ENCODE measurements at regions not wholly inside any gene's neighbourhood (a gene's known extent, or its start where the extent isn't known, plus 50 kb on each side); places are given as distances from the start of the nearest gene placed in this dataset.

DNA sequence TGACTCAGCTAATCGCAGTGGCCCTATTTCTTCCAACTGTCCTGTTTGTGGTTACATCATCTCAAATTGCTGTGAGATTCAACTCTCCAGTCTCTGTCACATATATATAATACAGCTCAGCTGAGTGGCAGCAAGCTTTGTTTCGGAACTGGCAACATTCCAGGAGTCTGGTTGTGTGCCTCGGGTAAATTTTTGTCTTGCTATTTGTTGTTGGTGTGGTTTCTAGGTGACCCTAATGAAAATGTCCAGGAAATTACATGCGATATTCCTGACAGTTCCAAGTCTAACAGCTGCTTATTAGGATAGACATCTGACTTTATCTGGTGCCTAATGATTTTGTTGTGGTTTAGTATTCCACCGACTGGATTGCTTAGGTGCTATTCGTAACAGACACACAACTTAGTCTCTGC is 581.8 kb downstream of the CD109 start:
- no peaks in the 10 kb centered on the region for H3K27me3 ChIP-seq
- no peaks in the 10 kb centered on the region for H3K36me3 ChIP-seq
- no peaks in the 10 kb centered on the region for H3K9me3 ChIP-seq
- no peak overlapping the region for H3K27ac ChIP-seq
- H3K4me1 ChIP-seq: no peaks in the 10 kb centered on the region
- TF ChIP-seq, protein P1, sequence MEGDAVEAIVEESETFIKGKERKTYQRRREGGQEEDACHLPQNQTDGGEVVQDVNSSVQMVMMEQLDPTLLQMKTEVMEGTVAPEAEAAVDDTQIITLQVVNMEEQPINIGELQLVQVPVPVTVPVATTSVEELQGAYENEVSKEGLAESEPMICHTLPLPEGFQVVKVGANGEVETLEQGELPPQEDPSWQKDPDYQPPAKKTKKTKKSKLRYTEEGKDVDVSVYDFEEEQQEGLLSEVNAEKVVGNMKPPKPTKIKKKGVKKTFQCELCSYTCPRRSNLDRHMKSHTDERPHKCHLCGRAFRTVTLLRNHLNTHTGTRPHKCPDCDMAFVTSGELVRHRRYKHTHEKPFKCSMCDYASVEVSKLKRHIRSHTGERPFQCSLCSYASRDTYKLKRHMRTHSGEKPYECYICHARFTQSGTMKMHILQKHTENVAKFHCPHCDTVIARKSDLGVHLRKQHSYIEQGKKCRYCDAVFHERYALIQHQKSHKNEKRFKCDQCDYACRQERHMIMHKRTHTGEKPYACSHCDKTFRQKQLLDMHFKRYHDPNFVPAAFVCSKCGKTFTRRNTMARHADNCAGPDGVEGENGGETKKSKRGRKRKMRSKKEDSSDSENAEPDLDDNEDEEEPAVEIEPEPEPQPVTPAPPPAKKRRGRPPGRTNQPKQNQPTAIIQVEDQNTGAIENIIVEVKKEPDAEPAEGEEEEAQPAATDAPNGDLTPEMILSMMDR (IDR thresholded peaks at IDR 0.05): no peak
- no peak for TF ChIP-seq POLR2A (IDR thresholded peaks at IDR 0.05)
- no peak overlapping the region for H3K4me3 ChIP-seq
- DNase-seq: no peak
- intact Hi-C loops (cut with DNase I; ENCODE audit: low total_unique reads): no loop called here

DNA sequence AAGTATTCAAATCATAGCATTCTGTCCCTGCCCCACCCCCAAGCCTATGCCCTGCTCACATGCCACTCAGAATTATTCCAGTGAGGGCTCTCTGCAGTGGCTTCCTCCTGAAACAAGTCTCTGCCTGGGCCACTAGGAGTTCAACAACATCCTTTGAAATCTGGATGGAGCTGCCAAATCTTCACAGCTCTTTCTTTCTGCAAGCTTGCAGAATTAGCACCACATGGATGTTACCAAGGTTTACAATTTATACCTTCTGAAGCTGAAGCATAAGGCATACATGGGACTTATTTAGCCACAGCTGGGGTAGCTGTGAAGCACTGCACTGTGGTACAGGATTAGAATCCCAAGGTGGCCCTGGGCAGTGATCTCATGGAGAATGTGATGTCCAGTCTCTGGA is 577.5 kb downstream of the CD109 start:
- Histone ChIP-seq H3K27ac (no peak overlapping the region), H3K9me3 (no peaks in the 10 kb centered on the region), H3K4me3 (no peak overlapping the region), H3K4me1 (no peaks in the 10 kb centered on the region), H3K27me3 (no peaks in the 10 kb centered on the region), H3K36me3 (no peaks in the 10 kb centered on the region)
- intact Hi-C loops (cut with DNase I; ENCODE audit: low total_unique reads): no loop called here
- no peak for DNase-seq
- no peak for TF ChIP-seq POLR2A (IDR thresholded peaks at IDR 0.05)
- TF ChIP-seq, protein P1 (IDR thresholded peaks at IDR 0.05): no peak

DNA sequence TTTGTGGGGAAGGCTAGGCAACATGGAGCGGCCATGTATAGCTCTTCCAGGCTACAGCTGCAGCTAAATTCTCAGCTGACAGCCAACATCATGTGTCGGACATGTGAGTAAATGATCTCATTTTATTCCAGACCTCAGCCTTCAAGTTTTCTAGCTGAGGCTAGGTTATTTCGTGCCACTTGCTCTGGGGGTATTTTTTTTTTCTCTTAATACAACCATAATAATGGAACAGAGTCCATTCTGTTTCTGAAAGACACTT is 573.5 kb downstream of the CD109 start:
- H3K36me3 ChIP-seq: no peaks in the 10 kb centered on the region
- no peaks in the 10 kb centered on the region for H3K9me3 ChIP-seq
- H3K4me3 ChIP-seq: no peak overlapping the region
- intact Hi-C loops (cut with DNase I; ENCODE audit: low total_unique reads): no loop called here
- DNase-seq: no peak
- H3K27me3 ChIP-seq: no peaks in the 10 kb centered on the region
- no peaks in the 10 kb centered on the region for H3K4me1 ChIP-seq
- no peak for TF ChIP-seq POLR2A (IDR thresholded peaks at IDR 0.05)
- TF ChIP-seq, protein P1 (IDR thresholded peaks at IDR 0.05): no peak
- H3K27ac ChIP-seq: no peak overlapping the region

DNA sequence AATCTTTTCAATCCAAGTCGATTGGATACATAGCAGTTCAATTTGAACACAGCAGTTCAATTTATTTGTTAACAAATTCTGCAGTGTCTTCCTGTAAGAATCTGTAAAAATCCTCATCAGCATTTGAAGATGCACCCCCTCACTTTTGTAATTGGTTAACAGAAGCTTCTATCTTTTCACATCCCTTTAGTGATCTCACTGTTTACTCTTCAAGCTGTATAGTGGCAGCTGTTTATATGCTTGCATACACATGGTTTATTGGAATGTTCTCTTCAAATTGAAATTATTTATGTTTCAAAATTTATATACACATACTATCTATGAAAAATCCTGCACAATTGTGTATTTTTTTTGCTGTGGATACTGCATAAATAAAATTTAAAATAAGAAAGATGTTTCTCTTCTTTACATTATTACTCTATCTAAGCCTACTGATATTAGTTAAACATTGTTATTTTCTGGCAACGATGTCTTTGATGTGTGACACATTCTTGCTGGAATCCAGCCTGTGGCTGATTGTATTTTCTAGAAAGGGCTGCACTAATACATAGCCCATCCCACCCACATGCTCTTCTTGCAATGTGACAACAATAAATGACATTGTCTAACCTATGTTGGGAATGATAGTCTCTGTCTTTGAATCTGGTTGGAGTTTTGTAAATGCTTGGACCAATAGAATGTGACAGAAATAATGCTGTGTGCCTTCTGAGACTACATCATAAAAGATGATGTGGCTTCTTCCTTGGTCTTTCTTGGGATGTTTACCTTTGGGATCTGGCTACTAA is 573.0 kb downstream of the CD109 start:
- Histone ChIP-seq H3K4me3 (no peak overlapping the region), H3K27ac (no peak overlapping the region), H3K4me1 (no peaks in the 10 kb centered on the region), H3K9me3 (no peaks in the 10 kb centered on the region), H3K36me3 (no peaks in the 10 kb centered on the region), H3K27me3 (no peaks in the 10 kb centered on the region)
- TF ChIP-seq POLR2A (IDR thresholded peaks at IDR 0.05): no peak
- TF ChIP-seq, protein P1 (IDR thresholded peaks at IDR 0.05): no peak
- intact Hi-C loops (cut with DNase I; ENCODE audit: low total_unique reads): no loop called here
- no peak for DNase-seq

DNA sequence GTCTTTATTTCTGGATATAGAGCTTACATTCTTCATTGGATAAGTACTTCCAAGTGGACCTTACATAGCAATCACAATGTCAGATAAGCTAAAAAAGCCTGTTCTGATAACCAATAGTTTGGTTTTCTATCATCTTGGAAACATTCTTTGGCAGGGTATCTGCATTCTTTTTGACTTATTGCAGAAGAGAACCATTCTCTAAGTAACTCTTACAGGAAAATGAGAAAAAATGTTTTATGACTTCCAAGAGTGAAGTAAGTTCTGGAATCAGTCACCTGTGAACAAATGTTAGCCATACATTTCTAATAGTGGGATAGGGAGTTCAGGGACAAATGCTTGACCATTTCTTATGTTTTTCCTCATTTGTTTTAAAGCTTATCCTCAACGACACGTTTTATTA is 564.0 kb downstream of the CD109 start:
- H3K27ac ChIP-seq: no peak overlapping the region
- H3K4me1 ChIP-seq: no peaks in the 10 kb centered on the region
- intact Hi-C loops (cut with DNase I; ENCODE audit: low total_unique reads): no loop called here
- no peaks in the 10 kb centered on the region for H3K36me3 ChIP-seq
- H3K9me3 ChIP-seq: no peaks in the 10 kb centered on the region
- H3K4me3 ChIP-seq: no peak overlapping the region
- no peaks in the 10 kb centered on the region for H3K27me3 ChIP-seq
- no peak for DNase-seq
- no peak for TF ChIP-seq POLR2A (IDR thresholded peaks at IDR 0.05)
- TF ChIP-seq, protein P1 (IDR thresholded peaks at IDR 0.05): no peak

All from uterus (tissue), 3 donors.